ENCODE measurements at regions not wholly inside any gene's neighbourhood (a gene's known extent, or its start where the extent isn't known, plus 50 kb on each side); places are given as distances from the start of the nearest gene placed in this dataset.

- no peak for TF ChIP-seq POLR2AphosphoS5 (IDR thresholded peaks at IDR 0.05)
- TF ChIP-seq CTCF (IDR thresholded peaks at IDR 0.05; ENCODE audit: poor library complexity, severe bottlenecking), result no peak
These were observed 154.2 kb upstream of the IRX4 start for GRCh38 chr5:2036885-2037284.

Measured in neural cell (in vitro differentiated cells).